Neuronal stem cell (in vitro differentiated cells): ENCODE measurements at regions not wholly inside any gene's neighbourhood (a gene's known extent, or its start where the extent isn't known, plus 50 kb on each side); places are given as distances from the start of the nearest gene placed in this dataset.
A peak's percentile ranks its signal among the peaks of the same experiment; 100 is the strongest.

ENCODE experiments used
- DNase-seq: peaks from one replicate; pipeline ENCODE4 v3.0.0-alpha.2; 2013; ENCODE audit warnings: low spot score
- H2AFZ ChIP-seq: one replicate; pipeline ENCODE4 v1.6.1; 2013; ENCODE audit warnings: mild to moderate bottlenecking, low read length, inconsistent platforms
- H2AK5ac ChIP-seq: 2 replicates; pipeline ENCODE4 v1.6.1; 2013; ENCODE audit warnings: low read depth, mild to moderate bottlenecking, inconsistent platforms, low read length, moderate library complexity, mixed read lengths
- H2BK120ac ChIP-seq: 2 replicates; pipeline ENCODE4 v1.6.1; 2013; ENCODE audit warnings: low read depth, mild to moderate bottlenecking, inconsistent platforms, low read length, moderate library complexity, mixed read lengths
- H2BK12ac ChIP-seq: one replicate; pipeline ENCODE4 v1.6.1; 2013; ENCODE audit warnings: low read length, inconsistent platforms
- H2BK15ac ChIP-seq: 2 replicates; pipeline ENCODE4 v1.6.1; 2013; ENCODE audit warnings: mild to moderate bottlenecking, low read length, inconsistent platforms, mixed read lengths
- H2BK5ac ChIP-seq: one replicate; pipeline ENCODE4 v1.6.1; 2013; ENCODE audit warnings: inconsistent platforms, mild to moderate bottlenecking, low read length, moderate library complexity
- H3K14ac ChIP-seq: one replicate; pipeline ENCODE4 v1.6.1; 2013; ENCODE audit warnings: low read length, inconsistent platforms
- H3K18ac ChIP-seq: 2 replicates; pipeline ENCODE4 v1.6.1; 2013; ENCODE audit warnings: low read length, inconsistent platforms
- H3K23ac ChIP-seq: 2 replicates; pipeline ENCODE4 v1.6.1; 2013; ENCODE audit warnings: low read depth, mild to moderate bottlenecking, mixed read lengths, low read length, inconsistent platforms; ENCODE audit not compliant: poor library complexity
- H3K27ac ChIP-seq: replicated peaks from 3 replicates; pipeline ENCODE4 v1.5.1; 2013; ENCODE audit warnings: low read length, inconsistent platforms
- H3K27me3 ChIP-seq, 3 experiments: 2 replicates each; pipeline ENCODE4 v1.6.1; 2013; ENCODE audit warnings: low read length in 3 of 3, mild to moderate bottlenecking in 2 of 3, inconsistent platforms in 1 of 3, low read depth in 1 of 3, mixed read lengths in 1 of 3, moderate library complexity in 1 of 3; ENCODE audit not compliant: control insufficient read depth in 3 of 3, insufficient read depth in 3 of 3
- H3K36me3 ChIP-seq, 2 donors: replicated peaks in 1 of 2; 2 replicates each; pipeline ENCODE4 v1.6.1; 2013; ENCODE audit warnings: low read length in 2 of 2; ENCODE audit not compliant: control insufficient read depth in 2 of 2, insufficient read depth in 2 of 2
- H3K4ac ChIP-seq: 2 replicates; pipeline ENCODE4 v1.6.1; 2013; ENCODE audit warnings: inconsistent platforms, mild to moderate bottlenecking, low read length, moderate library complexity
- H3K4me1 ChIP-seq, 2 donors: 1 replicate in 1 of 2; 2 replicates in 1 of 2; pipeline ENCODE4 v1.6.1; 2013; ENCODE audit warnings: low read length in 2 of 2, low read depth in 1 of 2; ENCODE audit not compliant: control insufficient read depth in 2 of 2, insufficient read depth in 1 of 2
- H3K4me2 ChIP-seq: one replicate; pipeline ENCODE4 v1.6.1; 2013; ENCODE audit warnings: mild to moderate bottlenecking, low read length, inconsistent platforms; ENCODE audit not compliant: insufficient read depth, poor library complexity, severe bottlenecking
- H3K4me3 ChIP-seq, 2 donors: 2 replicates each; pipeline ENCODE4 v1.5.1; 2013; ENCODE audit warnings: low read length in 2 of 2, mild to moderate bottlenecking in 2 of 2, inconsistent platforms in 1 of 2, moderate library complexity in 1 of 2
- H3K79me1 ChIP-seq: one replicate; pipeline ENCODE4 v1.6.1; 2013; ENCODE audit warnings: low read depth, mild to moderate bottlenecking, inconsistent platforms, low read length, moderate library complexity
- H3K9ac ChIP-seq: one replicate; pipeline ENCODE4 v1.6.1; 2013; ENCODE audit warnings: mild to moderate bottlenecking, low read depth, low read length, inconsistent platforms; ENCODE audit not compliant: poor library complexity
- H3K9me3 ChIP-seq, 2 donors: replicated peaks in 1 of 2; 2 replicates each; pipeline versions ENCODE3 to v1.6.1; 2013; ENCODE audit warnings: low read length in 2 of 2, mild to moderate bottlenecking in 2 of 2, inconsistent platforms in 1 of 2, low read depth in 1 of 2, mixed read lengths in 1 of 2, moderate library complexity in 1 of 2; ENCODE audit not compliant: control insufficient read depth in 2 of 2, insufficient read depth in 1 of 2
- H4K8ac ChIP-seq: one replicate; pipeline ENCODE4 v1.6.1; 2013; ENCODE audit warnings: low read depth, mild to moderate bottlenecking, inconsistent platforms, low read length, moderate library complexity
- H4K91ac ChIP-seq: one replicate; pipeline ENCODE4 v1.6.1; 2013; ENCODE audit warnings: low read length, low read depth, mild to moderate bottlenecking, inconsistent platforms; ENCODE audit not compliant: poor library complexity
- WGBS, 2 donors: extraction: QIAGEN DNeasy Blood & Tissue Kit; methylation state at CpG; one replicate each; pipeline ENCODE4 v1.1.7; 2013; ENCODE audit warnings: missing lambda C conversion rate in 2 of 2, mixed read lengths in 1 of 2; ENCODE audit not compliant: insufficient read length in 2 of 2, insufficient replicate concordance in 1 of 2; ENCODE audit errors: extremely low coverage in 2 of 2; 5-methylcytosine and 5-hydroxymethylcytosine counted together

GRCh38 chr7:145875267-145875666, 241.3 kb upstream of the CNTNAP2 start:
- Histone ChIP-seq H3K27me3 (no peaks in the 10 kb centered on the region), H2BK15ac (no peak overlapping the region), H3K4ac (no peak overlapping the region), H3K9me3 (no peaks in the 10 kb centered on the region), H2BK5ac (no peak overlapping the region), H2BK12ac (no peak overlapping the region), H3K4me1 (no peaks in the 10 kb centered on the region), H3K4me3 (no peak overlapping the region), H4K8ac (no peak overlapping the region), H2AK5ac (no peak overlapping the region), H3K23ac (no peak overlapping the region), H2AFZ (no peak overlapping the region), H3K18ac (no peak overlapping the region), H3K9ac (no peak overlapping the region), H3K27ac (no peak overlapping the region), H2BK120ac (no peak overlapping the region), H4K91ac (no peak overlapping the region), H3K4me2 (no peak overlapping the region), H3K36me3 (no peaks in the 10 kb centered on the region), H3K14ac (no peak overlapping the region), H3K79me1 (no peaks in the 10 kb centered on the region)
- no peak for DNase-seq

- Histone ChIP-seq H2AK5ac (peak overlapping the region; percentile 63), H3K27me3 (no peaks in the 10 kb centered on the region), H3K18ac (peak overlapping the region; percentile 57), H3K27ac (no peak overlapping the region), H3K4ac (no peak overlapping the region), H2BK12ac (no peak overlapping the region), H3K36me3 (no peaks in the 10 kb centered on the region), H4K91ac (no peak overlapping the region), H2AFZ (no peak overlapping the region), H3K9ac (peak overlapping the region; percentile 70), H2BK5ac (no peak overlapping the region), H3K14ac (peak overlapping the region; percentile 56), H3K79me1 (no peaks in the 10 kb centered on the region), H2BK15ac (no peak overlapping the region), H2BK120ac (no peak overlapping the region), H3K4me1 (no peaks in the 10 kb centered on the region), H3K23ac (no peak overlapping the region), H3K9me3 (peaks cover 0 to 5% of the 10 kb centered on the region in 2 donors), H4K8ac (no peak overlapping the region), H3K4me3 (peak overlapping the region in 1 of 2 donors; percentile 62), H3K4me2 (no peak overlapping the region)
- WGBS, 2 donors: no CpG with 5 or more reads among the region's 2 CpGs
- DNase-seq: no peak
Observed at GRCh38 chr7:145868935-145869334, 247.7 kb upstream of the CNTNAP2 start.

GRCh38 chr7:145862212-145862611, 254.4 kb upstream of the CNTNAP2 start:
- H4K91ac ChIP-seq: no peak overlapping the region
- H4K8ac ChIP-seq: no peak overlapping the region
- H3K9ac ChIP-seq: no peak overlapping the region
- DNase-seq: no peak
- H3K79me1 ChIP-seq: no peaks in the 10 kb centered on the region
- no peak overlapping the region for H2BK15ac ChIP-seq
- no peak overlapping the region for H3K14ac ChIP-seq
- H3K4me3 ChIP-seq: no peak overlapping the region
- H3K27ac ChIP-seq: no peak overlapping the region
- no peak overlapping the region for H2AK5ac ChIP-seq
- H3K36me3 ChIP-seq: no peaks in the 10 kb centered on the region
- no CpG with 5 or more reads among the region's 5 CpGs for WGBS, 2 donors
- no peak overlapping the region for H3K18ac ChIP-seq
- H2BK120ac ChIP-seq: no peak overlapping the region
- H3K9me3 ChIP-seq: no peaks in the 10 kb centered on the region
- no peak overlapping the region for H2BK5ac ChIP-seq
- H3K4me2 ChIP-seq: no peak overlapping the region
- H2BK12ac ChIP-seq: no peak overlapping the region
- no peaks in the 10 kb centered on the region for H3K27me3 ChIP-seq
- H3K23ac ChIP-seq: no peak overlapping the region
- no peaks in the 10 kb centered on the region for H3K4me1 ChIP-seq
- no peak overlapping the region for H3K4ac ChIP-seq
- no peak overlapping the region for H2AFZ ChIP-seq

- Histone ChIP-seq H3K79me1 (no peaks in the 10 kb centered on the region), H2BK12ac (no peak overlapping the region), H3K36me3 (no peaks in the 10 kb centered on the region), H2AK5ac (no peak overlapping the region), H3K18ac (no peak overlapping the region), H3K27me3 (no peaks in the 10 kb centered on the region), H3K9me3 (no peaks in the 10 kb centered on the region), H3K14ac (no peak overlapping the region), H3K4me3 (no peak overlapping the region), H2AFZ (no peak overlapping the region), H3K23ac (no peak overlapping the region), H2BK15ac (no peak overlapping the region), H3K27ac (no peak overlapping the region), H2BK5ac (no peak overlapping the region), H4K91ac (no peak overlapping the region), H3K4me2 (no peak overlapping the region), H4K8ac (no peak overlapping the region), H3K4ac (no peak overlapping the region), H2BK120ac (no peak overlapping the region), H3K4me1 (no peaks in the 10 kb centered on the region), H3K9ac (no peak overlapping the region)
- no peak for DNase-seq
- no CpG with 5 or more reads among the region's 1 CpG for WGBS, 2 donors
Observed at GRCh38 chr7:145860809-145861208, 255.8 kb upstream of the CNTNAP2 start.
